ENCODE measurements at regions not wholly inside any gene's neighbourhood (a gene's known extent, or its start where the extent isn't known, plus 50 kb on each side); places are given as distances from the start of the nearest gene placed in this dataset.

- DNase-seq (ENCODE audit: insufficient read length, low spot score) (no peak), FAIRE-seq (no peak)
- no peak for TF ChIP-seq CTCF (IDR thresholded peaks at IDR 0.05; ENCODE audit: insufficient read depth, missing control alignments)
Observed at GRCh38 chr18:75618146-75618545, 190.6 kb upstream of the SMIM21 start.

DNA sequence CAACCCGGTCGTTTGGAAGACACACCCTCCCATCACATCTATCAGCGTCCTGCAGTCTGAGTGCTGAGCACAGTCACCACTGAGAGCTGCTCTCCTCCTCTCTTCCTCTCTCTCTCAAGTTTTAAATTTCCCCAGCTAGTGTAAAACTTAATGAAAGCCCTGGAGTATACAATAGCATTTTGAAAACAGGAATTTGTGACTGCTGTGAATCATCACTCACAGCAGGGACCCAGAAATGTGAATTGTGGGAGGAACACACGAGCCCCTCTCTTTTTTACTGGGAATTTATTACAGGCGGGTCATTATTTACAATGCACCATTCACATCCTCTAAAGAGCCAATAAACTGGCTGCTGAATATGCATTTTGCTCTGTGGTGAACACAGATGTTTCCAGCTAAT, 185.0 kb upstream of the SMIM21 start:
- DNase-seq (ENCODE audit: insufficient read length, low spot score), result no peak
- FAIRE-seq, result peak; percentile 69
- no peak for TF ChIP-seq CTCF (IDR thresholded peaks at IDR 0.05; ENCODE audit: insufficient read depth, missing control alignments)

DNA sequence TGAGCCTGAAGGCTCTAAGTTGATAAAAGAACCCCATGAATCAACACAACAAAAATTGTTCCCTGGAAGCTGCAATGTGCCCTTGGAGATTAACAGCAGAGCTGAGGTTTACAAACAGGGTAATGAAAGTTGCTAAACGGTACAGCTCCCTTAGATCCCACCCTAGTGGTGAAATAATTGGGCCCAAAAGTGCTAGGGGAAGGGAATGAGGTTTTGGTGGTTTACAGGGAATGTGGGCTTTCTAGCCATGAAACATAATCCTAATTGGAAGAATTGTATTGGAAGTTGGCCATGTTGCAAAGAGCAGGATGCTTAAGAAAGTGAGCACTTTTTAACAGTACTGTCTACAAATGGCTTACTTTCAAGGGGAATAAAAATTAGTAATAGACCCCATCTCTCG, 180.2 kb upstream of the SMIM21 start:
- FAIRE-seq (peak; percentile 67), DNase-seq (ENCODE audit: insufficient read length, low spot score) (no peak)
- TF ChIP-seq CTCF (IDR thresholded peaks at IDR 0.05; ENCODE audit: insufficient read depth, missing control alignments), result no peak

- DNase-seq (ENCODE audit: insufficient read length, low spot score), result no peak
- FAIRE-seq, result no peak
- no peak for TF ChIP-seq CTCF (IDR thresholded peaks at IDR 0.05; ENCODE audit: insufficient read depth, missing control alignments)
Observed at GRCh38 chr18:75592527-75592926, 165.0 kb upstream of the SMIM21 start.

GRCh38 chr18:75588412-75588811, 160.9 kb upstream of the SMIM21 start:
- DNase-seq (ENCODE audit: insufficient read length, low spot score) (no peak), FAIRE-seq (no peak)

GRCh38 chr18:75587131-75587530, 159.6 kb upstream of the SMIM21 start:
- FAIRE-seq (peak; percentile 6), DNase-seq (ENCODE audit: insufficient read length, low spot score) (no peak)
- TF ChIP-seq CTCF (IDR thresholded peaks at IDR 0.05; ENCODE audit: insufficient read depth, missing control alignments), result no peak

More at GRCh38 chr18:75588412-75588811, 160.9 kb upstream of the SMIM21 start:
- TF ChIP-seq CTCF (IDR thresholded peaks at IDR 0.05; ENCODE audit: insufficient read depth, missing control alignments), result no peak

DNA sequence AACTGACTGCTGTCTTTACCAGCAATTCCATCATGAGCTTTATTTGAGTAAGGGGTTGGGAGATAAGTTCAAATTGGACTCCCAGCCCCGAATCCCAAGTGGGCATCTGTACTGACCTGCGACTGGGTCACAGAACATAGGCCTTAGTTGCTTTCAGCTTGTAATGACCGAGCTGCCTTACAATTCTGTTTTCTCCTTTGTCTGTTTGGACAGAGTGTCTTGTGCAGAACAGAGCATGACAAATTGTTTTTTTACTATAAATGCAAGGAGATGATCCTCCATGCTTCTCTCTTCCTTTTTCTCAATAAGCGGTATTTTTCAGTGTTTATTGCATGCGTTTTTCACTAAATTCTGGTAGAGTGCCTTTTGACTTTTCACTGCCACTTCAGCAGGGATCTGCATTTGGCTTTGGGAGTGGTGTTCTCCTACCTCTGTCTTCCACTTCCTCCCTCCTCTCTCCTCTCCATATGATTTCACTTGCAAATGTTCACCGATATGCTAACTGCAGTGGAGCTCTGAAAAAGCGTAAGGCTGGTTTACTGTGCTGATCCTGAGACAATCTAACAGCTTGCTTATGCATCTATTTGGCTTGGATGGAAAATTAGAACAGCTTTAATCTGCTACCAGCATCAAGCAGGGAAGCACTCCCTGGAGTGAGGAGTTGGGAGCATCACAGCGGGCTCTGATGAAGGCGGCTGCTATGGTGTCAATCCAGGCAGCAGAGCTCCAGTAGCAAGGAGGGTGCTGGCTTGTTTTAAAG, 158.8 kb upstream of the SMIM21 start:
- FAIRE-seq, result peak; percentile 11
- TF ChIP-seq CTCF (IDR thresholded peaks at IDR 0.05; ENCODE audit: insufficient read depth, missing control alignments), result no peak
- no peak for DNase-seq (ENCODE audit: insufficient read length, low spot score)
